KMS-11 (cell line): ENCODE measurements at regions not wholly inside any gene's neighbourhood (a gene's known extent, or its start where the extent isn't known, plus 50 kb on each side); places are given as distances from the start of the nearest gene placed in this dataset.
A peak's percentile ranks its signal among the peaks of the same experiment; 100 is the strongest.

Experiments
- H2AFZ ChIP-seq: fragments of 200-600 bp; sonication (generic); 2 replicates; pipeline ENCODE4 v1.6.1; 2016; ENCODE audit warnings: antibody characterized with exemption, mixed run types, low read depth
- H3K27ac ChIP-seq: fragments of 200-600 bp; sonication (generic); 2 replicates; pipeline ENCODE4 v1.6.1; 2016; ENCODE audit warnings: mild to moderate bottlenecking, mixed run types
- H3K27me3 ChIP-seq: fragments of 200-600 bp; sonication (generic); 2 replicates; pipeline ENCODE4 v1.6.1; 2017; ENCODE audit warnings: mild to moderate bottlenecking, low read depth, mixed run types, moderate library complexity; ENCODE audit not compliant: insufficient read depth
- H3K36me3 ChIP-seq: fragments of 200-600 bp; sonication (generic); 2 replicates; pipeline ENCODE4 v1.6.1; 2017; ENCODE audit warnings: mild to moderate bottlenecking, mixed run types; ENCODE audit not compliant: insufficient read depth
- H3K4me1 ChIP-seq: fragments of 200-600 bp; sonication (generic); 2 replicates; pipeline ENCODE4 v1.6.1; 2016; ENCODE audit warnings: mild to moderate bottlenecking, low read depth, mixed run types; ENCODE audit not compliant: poor library complexity, severe bottlenecking
- H3K4me2 ChIP-seq: fragments of 200-600 bp; sonication (generic); 2 replicates; pipeline ENCODE4 v1.7.0; 2016; ENCODE audit warnings: mild to moderate bottlenecking, mixed run types
- H3K4me3 ChIP-seq: fragments of 200-600 bp; sonication (generic); IDR thresholded peaks from 2 replicates; pipeline ENCODE4 v1.6.1; 2017; ENCODE audit warnings: low read depth, low read length, mixed read lengths; ENCODE audit not compliant: insufficient read depth
- H3K79me2 ChIP-seq: fragments of 200-600 bp; sonication (generic); 2 replicates; pipeline ENCODE4 v1.6.1; 2016; ENCODE audit warnings: low read depth, mixed run types; ENCODE audit not compliant: insufficient read depth
- H3K9ac ChIP-seq: fragments of 200-600 bp; sonication (generic); 2 replicates; pipeline ENCODE4 v1.6.1; 2016; ENCODE audit warnings: mild to moderate bottlenecking, mixed run types
- H4K20me1 ChIP-seq: fragments of 200-600 bp; sonication (generic); 2 replicates; pipeline ENCODE4 v1.6.1; 2016; ENCODE audit warnings: mild to moderate bottlenecking, mixed run types; ENCODE audit not compliant: insufficient read depth
- CTCF ChIP-seq: fragments of 200-600 bp; sonication (generic); conservative IDR thresholded peaks from 2 replicates; pipeline ENCODE4 v1.6.1; 2017; ENCODE audit warnings: low read depth, mild to moderate bottlenecking, antibody characterized with exemption, low read length, moderate library complexity, mixed read lengths

- Histone ChIP-seq H3K4me3 (no peak overlapping the region), H3K27ac (no peak overlapping the region), H2AFZ (no peak overlapping the region), H3K79me2 (no peaks in the 10 kb centered on the region), H3K4me1 (peaks cover 12% of the 10 kb centered on the region), H4K20me1 (no peaks in the 10 kb centered on the region), H3K4me2 (0 out of 2 replicates have a peak overlapping the region, but pooled peaks have one; percentile 14), H3K27me3 (no peaks in the 10 kb centered on the region), H3K36me3 (no peaks in the 10 kb centered on the region), H3K9ac (no peak overlapping the region)
- TF ChIP-seq CTCF, result no peak
Observed at GRCh38 chr5:110909415-110909814, 162.1 kb upstream of the TSLP start.

GRCh38 chr5:110909950-110910349 lies 161.6 kb upstream of the TSLP start:
- Histone ChIP-seq H3K4me2 (no peak overlapping the region), H3K27me3 (no peaks in the 10 kb centered on the region)

GRCh38 chr5:110913221-110913620 lies 158.3 kb upstream of the TSLP start:
- Histone ChIP-seq H2AFZ (no peak overlapping the region), H3K27me3 (no peaks in the 10 kb centered on the region), H3K27ac (no peak overlapping the region), H3K4me1 (peaks cover 12% of the 10 kb centered on the region), H3K4me3 (no peak overlapping the region), H3K79me2 (no peaks in the 10 kb centered on the region), H4K20me1 (no peaks in the 10 kb centered on the region), H3K4me2 (no peak overlapping the region), H3K9ac (no peak overlapping the region), H3K36me3 (no peaks in the 10 kb centered on the region)
- no peak for TF ChIP-seq CTCF

More at GRCh38 chr5:110909950-110910349, 161.6 kb upstream of the TSLP start:
- no peaks in the 10 kb centered on the region for H3K79me2 ChIP-seq
- H4K20me1 ChIP-seq, result no peaks in the 10 kb centered on the region
- H3K4me3 ChIP-seq, result no peak overlapping the region
- H2AFZ ChIP-seq, result no peak overlapping the region
- H3K4me1 ChIP-seq, result peaks cover 12% of the 10 kb centered on the region
- no peak for TF ChIP-seq CTCF
- H3K36me3 ChIP-seq, result no peaks in the 10 kb centered on the region
- no peak overlapping the region for H3K9ac ChIP-seq
- H3K27ac ChIP-seq, result no peak overlapping the region

- Histone ChIP-seq H3K9ac (no peak overlapping the region), H3K4me2 (no peak overlapping the region), H3K27ac (no peak overlapping the region), H3K27me3 (no peaks in the 10 kb centered on the region), H3K4me1 (no peaks in the 10 kb centered on the region), H2AFZ (no peak overlapping the region), H4K20me1 (no peaks in the 10 kb centered on the region), H3K79me2 (no peaks in the 10 kb centered on the region), H3K36me3 (no peaks in the 10 kb centered on the region), H3K4me3 (no peak overlapping the region)
- TF ChIP-seq CTCF, result no peak
Observed at GRCh38 chr5:110916381-110917049, 155.0 kb upstream of the TSLP start.
